T-helper 9 cell (primary cell): ENCODE measurements at regions not wholly inside any gene's neighbourhood (a gene's known extent, or its start where the extent isn't known, plus 50 kb on each side); places are given as distances from the start of the nearest gene placed in this dataset.

ENCODE experiments used
- DNase-seq: peaks from one replicate; pipeline ENCODE4 v3.0.0-alpha.2; 2020

- no peak for DNase-seq
Measured at GRCh38 chr13:90108547-90108946, 1238.9 kb upstream of the MIR17HG start.

- DNase-seq = no peak
Measured at GRCh38 chr13:90116121-90116520, 1231.4 kb upstream of the MIR17HG start.

GRCh38 chr13:90118467-90119071, 1228.9 kb upstream of the MIR17HG start:
- DNase-seq = no peak

- DNase-seq = no peak
Measured at GRCh38 chr13:90120026-90120425, 1227.5 kb upstream of the MIR17HG start.

- no peak for DNase-seq
Measured at GRCh38 chr13:90121784-90122183, 1225.7 kb upstream of the MIR17HG start.

- DNase-seq = no peak
Measured at GRCh38 chr13:90122531-90122930, 1225.0 kb upstream of the MIR17HG start.

GRCh38 chr13:90135558-90135957, 1211.9 kb upstream of the MIR17HG start:
- DNase-seq = no peak

GRCh38 chr13:90142251-90142650, 1205.2 kb upstream of the MIR17HG start:
- DNase-seq = no peak

- DNase-seq = no peak
Measured at GRCh38 chr13:90154311-90154960, 1193.1 kb upstream of the MIR17HG start.

- DNase-seq = no peak
Measured at GRCh38 chr13:90156390-90156789, 1191.1 kb upstream of the MIR17HG start.

GRCh38 chr13:90168953-90169352, 1178.5 kb upstream of the MIR17HG start:
- DNase-seq = no peak

- DNase-seq = no peak
Measured at GRCh38 chr13:90170208-90170607, 1177.3 kb upstream of the MIR17HG start.

GRCh38 chr13:90171649-90172048, 1175.8 kb upstream of the MIR17HG start:
- DNase-seq = no peak

- DNase-seq = no peak
Measured at GRCh38 chr13:90177512-90177911, 1170.0 kb upstream of the MIR17HG start.

GRCh38 chr13:90184355-90184754, 1163.1 kb upstream of the MIR17HG start:
- no peak for DNase-seq

GRCh38 chr13:90185734-90186133, 1161.8 kb upstream of the MIR17HG start:
- DNase-seq = no peak

- DNase-seq = no peak
Measured at GRCh38 chr13:90187478-90188350, 1159.8 kb upstream of the MIR17HG start.

GRCh38 chr13:90188351-90188636, 1159.2 kb upstream of the MIR17HG start:
- DNase-seq = no peak

- DNase-seq = no peak
Measured at GRCh38 chr13:90197722-90198121, 1149.8 kb upstream of the MIR17HG start.

- DNase-seq = no peak
Measured at GRCh38 chr13:90201202-90201601, 1146.3 kb upstream of the MIR17HG start.

- DNase-seq = no peak
Measured at GRCh38 chr13:90201676-90202460, 1145.6 kb upstream of the MIR17HG start.

GRCh38 chr13:90205081-90205480, 1142.4 kb upstream of the MIR17HG start:
- DNase-seq = no peak

- DNase-seq = no peak
Measured at GRCh38 chr13:90205911-90206310, 1141.6 kb upstream of the MIR17HG start.
